ENCODE measurements at regions not wholly inside any gene's neighbourhood (a gene's known extent, or its start where the extent isn't known, plus 50 kb on each side); places are given as distances from the start of the nearest gene placed in this dataset.

DNA sequence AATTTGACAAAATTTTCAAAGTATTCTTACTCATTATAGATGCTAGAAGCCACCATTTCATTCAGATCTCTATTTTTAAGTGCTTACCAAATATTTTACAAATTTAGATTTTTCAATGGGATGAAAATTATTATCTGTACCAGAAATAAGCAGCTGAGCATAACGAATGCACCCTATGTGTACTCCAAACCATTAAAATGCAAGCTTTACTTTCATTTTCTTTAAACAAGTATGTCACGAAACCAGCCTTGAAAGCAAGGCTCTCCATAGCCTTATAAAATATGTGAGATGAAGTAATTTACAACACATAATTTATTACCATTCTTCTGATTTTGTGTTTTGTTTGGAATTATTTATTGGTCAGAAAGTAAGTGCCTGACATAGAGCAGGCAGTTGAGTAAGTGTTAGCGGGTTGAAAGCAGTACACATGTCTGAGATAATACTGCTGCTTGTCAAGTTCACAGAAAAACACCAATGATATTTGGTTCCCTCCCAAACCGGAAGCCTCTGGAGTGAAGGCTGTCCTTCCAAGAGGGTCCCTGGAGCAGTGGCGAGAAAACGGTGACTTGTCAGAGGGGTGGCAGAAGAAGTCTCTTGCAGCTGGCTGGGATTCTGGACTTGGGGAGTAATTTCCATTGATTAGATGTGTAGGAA, 322.7 kb upstream of the PFKP start:
- WGBS (ENCODE audit: low lambda C conversion rate, missing lambda C conversion rate): 79% methylated on average over 6 of the region's 6 CpGs
- Histone ChIP-seq H3K27me3 (no peaks in the 10 kb centered on the region), H3K27ac (no peak overlapping the region), H3K9me3 (ENCODE audit: low read depth) (no peaks in the 10 kb centered on the region), H3K79me2 (no peaks in the 10 kb centered on the region), H2AFZ (no peak overlapping the region), H3K4me2 (no peak overlapping the region), H3K4me3 (no peak overlapping the region), H3K4me1 (ENCODE audit: insufficient read depth) (no peaks in the 10 kb centered on the region), H3K9me2 (replicated peaks; ENCODE audit: insufficient read depth) (no peaks in the 10 kb centered on the region), H3K36me3 (replicated peaks; ENCODE audit: insufficient read depth, low read depth) (no peaks in the 10 kb centered on the region), H4K20me1 (ENCODE audit: insufficient read depth, poor library complexity, severe bottlenecking) (no peaks in the 10 kb centered on the region)
- TF ChIP-seq EZH2 (IDR thresholded peaks at IDR 0.05; ENCODE audit: borderline replicate concordance): no peak
- TF ChIP-seq CTCF (IDR thresholded peaks at IDR 0.05; ENCODE audit: poor library complexity): no peak
- no peak for TF ChIP-seq EZH2phosphoT487 (IDR thresholded peaks at IDR 0.05; ENCODE audit: low read depth, severe bottlenecking, unreplicated experiment)
- DNase-seq (ENCODE audit: low spot score): no peak

DNA sequence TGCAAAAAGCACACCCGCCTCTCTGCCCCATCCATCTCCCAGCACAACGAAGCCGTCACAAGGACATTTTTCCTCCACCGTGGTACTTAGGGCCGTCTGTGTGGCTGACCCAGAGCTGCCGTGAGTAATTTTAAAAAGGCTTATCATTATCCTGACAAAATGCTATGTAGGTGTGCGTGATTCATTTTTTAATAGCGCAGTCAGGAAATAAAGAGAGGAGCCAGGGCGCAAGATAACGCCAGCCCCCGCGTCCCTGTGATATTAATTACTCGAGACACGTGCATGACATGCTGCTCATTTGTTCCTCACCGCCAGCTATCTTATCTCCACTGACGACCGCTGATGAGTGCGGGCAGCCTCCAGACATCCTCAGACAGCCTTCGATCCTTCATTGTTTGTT, 332.7 kb upstream of the PFKP start:
- no peak overlapping the region for H3K27ac ChIP-seq
- H3K4me3 ChIP-seq: no peak overlapping the region
- no peaks in the 10 kb centered on the region for H3K9me3 ChIP-seq (ENCODE audit: low read depth)
- TF ChIP-seq EZH2phosphoT487 (IDR thresholded peaks at IDR 0.05; ENCODE audit: low read depth, severe bottlenecking, unreplicated experiment) (no peak), EZH2 (IDR thresholded peaks at IDR 0.05; ENCODE audit: borderline replicate concordance) (no peak), CTCF (IDR thresholded peaks at IDR 0.05; ENCODE audit: poor library complexity) (no peak)
- no peaks in the 10 kb centered on the region for H3K4me1 ChIP-seq (ENCODE audit: insufficient read depth)
- WGBS (ENCODE audit: low lambda C conversion rate, missing lambda C conversion rate): 72% methylated on average over 19 of the region's 19 CpGs
- H3K9me2 ChIP-seq (replicated peaks; ENCODE audit: insufficient read depth): no peaks in the 10 kb centered on the region
- no peaks in the 10 kb centered on the region for H3K36me3 ChIP-seq (replicated peaks; ENCODE audit: insufficient read depth, low read depth)
- no peak for DNase-seq (ENCODE audit: low spot score)
- no peak overlapping the region for H3K4me2 ChIP-seq
- H2AFZ ChIP-seq: no peak overlapping the region
- no peaks in the 10 kb centered on the region for H3K27me3 ChIP-seq
- H3K79me2 ChIP-seq: no peaks in the 10 kb centered on the region
- no peaks in the 10 kb centered on the region for H4K20me1 ChIP-seq (ENCODE audit: insufficient read depth, poor library complexity, severe bottlenecking)

DNA sequence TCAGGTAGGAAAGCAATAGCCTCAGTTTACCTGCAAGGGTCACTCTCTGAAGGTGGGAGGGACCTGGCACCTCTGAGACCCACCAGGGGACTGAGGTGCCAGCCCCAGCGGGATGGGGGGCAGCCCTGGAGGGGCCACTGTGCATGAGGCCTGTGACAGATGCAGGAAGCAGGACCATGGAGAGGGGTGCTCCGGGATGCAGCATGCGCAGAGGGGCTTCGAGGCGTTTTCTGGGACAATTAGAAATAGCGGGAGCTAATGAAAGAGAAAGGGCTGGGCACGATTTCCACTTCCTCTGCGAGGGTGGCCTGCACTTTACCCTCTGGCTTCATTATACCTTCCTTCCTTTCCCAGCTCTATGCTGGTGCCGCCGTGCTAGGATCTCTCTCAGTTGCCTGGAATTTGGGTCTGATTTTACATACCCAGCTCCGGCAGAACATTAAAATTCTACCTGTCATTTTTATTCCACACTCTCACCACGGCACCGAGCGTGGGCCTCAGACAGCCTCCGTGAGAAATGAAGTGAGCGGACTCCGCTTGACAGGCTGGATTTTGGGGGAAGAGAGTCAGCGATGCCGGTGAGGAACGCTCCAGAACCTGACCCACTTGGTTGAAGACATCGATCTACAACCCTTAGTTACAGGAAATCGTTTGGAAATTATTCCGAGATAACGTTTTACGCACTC, 333.9 kb upstream of the PFKP start:
- Histone ChIP-seq H3K9me3 (ENCODE audit: low read depth) (no peaks in the 10 kb centered on the region), H3K4me2 (no peak overlapping the region), H3K27me3 (no peaks in the 10 kb centered on the region), H3K9me2 (replicated peaks; ENCODE audit: insufficient read depth) (no peaks in the 10 kb centered on the region), H3K4me3 (no peak overlapping the region), H3K36me3 (replicated peaks; ENCODE audit: insufficient read depth, low read depth) (no peaks in the 10 kb centered on the region), H3K79me2 (no peaks in the 10 kb centered on the region), H3K4me1 (ENCODE audit: insufficient read depth) (no peaks in the 10 kb centered on the region), H3K27ac (no peak overlapping the region), H2AFZ (no peak overlapping the region), H4K20me1 (ENCODE audit: insufficient read depth, poor library complexity, severe bottlenecking) (no peaks in the 10 kb centered on the region)
- TF ChIP-seq EZH2phosphoT487 (IDR thresholded peaks at IDR 0.05; ENCODE audit: low read depth, severe bottlenecking, unreplicated experiment) (no peak), EZH2 (IDR thresholded peaks at IDR 0.05; ENCODE audit: borderline replicate concordance) (no peak), CTCF (IDR thresholded peaks at IDR 0.05; ENCODE audit: poor library complexity) (no peak)
- 96% methylated on average over 25 of the region's 25 CpGs for WGBS (ENCODE audit: low lambda C conversion rate, missing lambda C conversion rate)
- DNase-seq (ENCODE audit: low spot score): no peak
